ENCODE measurements at regions not wholly inside any gene's neighbourhood (a gene's known extent, or its start where the extent isn't known, plus 50 kb on each side); places are given as distances from the start of the nearest gene placed in this dataset.

GRCh38 chr2:14321357-14321756 lies 311.2 kb upstream of the LRATD1 start:
- ChIA-PET CTCF (ENCODE audit: low intra/inter-chr PET ratio) (no interaction called here), POLR2A (no interaction called here)
- WGBS (ENCODE audit: insufficient coverage, low coverage, missing lambda C conversion rate) = 0% methylated on average over 4 of the region's 4 CpGs
- TF ChIP-seq MAFK (IDR thresholded peaks at IDR 0.05; ENCODE audit: low read length) (0 out of 2 replicates have a peak, but pooled peaks have one; percentile 18), C11orf30 (IDR thresholded peaks at IDR 0.05; ENCODE audit: low read depth) (peak; percentile 40; the same call in 1 of the 2 replicates), MAFF (IDR thresholded peaks at IDR 0.05; ENCODE audit: low read length) (peak; percentile 61), ZNF316 (IDR thresholded peaks at IDR 0.05) (peak; percentile 53), FOXM1 (IDR thresholded peaks at IDR 0.05; ENCODE audit: low read depth) (no peak), FOXM1 (CRISPR knock-in tag; IDR thresholded peaks at IDR 0.05; ENCODE audit: low read depth) (no peak), MAFG (tag; conservative IDR thresholded peaks at IDR 0.05) (peak; percentile 64)
- TF ChIP-seq, protein P1, sequence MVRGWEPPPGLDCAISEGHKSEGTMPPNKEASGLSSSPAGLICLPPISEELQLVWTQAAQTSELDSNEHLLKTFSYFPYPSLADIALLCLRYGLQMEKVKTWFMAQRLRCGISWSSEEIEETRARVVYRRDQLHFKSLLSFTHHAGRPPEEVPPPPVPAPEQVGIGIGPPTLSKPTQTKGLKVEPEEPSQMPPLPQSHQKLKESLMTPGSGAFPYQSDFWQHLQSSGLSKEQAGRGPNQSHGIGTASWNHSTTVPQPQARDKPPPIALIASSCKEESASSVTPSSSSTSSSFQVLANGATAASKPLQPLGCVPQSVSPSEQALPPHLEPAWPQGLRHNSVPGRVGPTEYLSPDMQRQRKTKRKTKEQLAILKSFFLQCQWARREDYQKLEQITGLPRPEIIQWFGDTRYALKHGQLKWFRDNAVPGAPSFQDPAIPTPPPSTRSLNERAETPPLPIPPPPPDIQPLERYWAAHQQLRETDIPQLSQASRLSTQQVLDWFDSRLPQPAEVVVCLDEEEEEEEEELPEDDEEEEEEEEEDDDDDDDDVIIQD (CRISPR knock-in tag; IDR thresholded peaks at IDR 0.05) = no peak
- FAIRE-seq (no peak), ATAC-seq (no peak), DNase-seq (ENCODE audit: extremely low read depth in 1 of 4, low spot score in 3 of 4) (no peak)
- Histone ChIP-seq H3K4me3 (no peak overlapping the region), H3K4me2 (ENCODE audit: insufficient read depth, low read length) (no peak overlapping the region), H3K27ac (ENCODE audit: extremely low read depth, low read depth, low read length) (no peak overlapping the region), H3K79me2 (ENCODE audit: control insufficient read depth, insufficient read depth, low read length) (no peaks in the 10 kb centered on the region), H3K4me1 (replicated peaks in 1 of 2; ENCODE audit: control insufficient read depth in 2 of 2, insufficient read depth in 2 of 2, low read length in 2 of 2) (no peaks in the 10 kb centered on the region), H3K36me3 (ENCODE audit: control insufficient read depth, insufficient read depth, low read length) (no peaks in the 10 kb centered on the region), H3K9me3 (replicated peaks; ENCODE audit: control insufficient read depth, insufficient read depth, low read depth, low read length) (no peaks in the 10 kb centered on the region), H2AFZ (ENCODE audit: low read depth, low read length) (no peak overlapping the region), H4K20me1 (replicated peaks; ENCODE audit: control insufficient read depth, insufficient read depth, low read length) (no peaks in the 10 kb centered on the region), H3K9me1 (ENCODE audit: control insufficient read depth, insufficient read depth, low read length) (no peaks in the 10 kb centered on the region), H3K27me3 (ENCODE audit: control insufficient read depth in 2 of 2, insufficient read depth in 2 of 2, low read length in 2 of 2) (no peaks in the 10 kb centered on the region), H3K9ac (ENCODE audit: insufficient read depth in 1 of 2, low read depth in 2 of 2, low read length in 2 of 2) (no peak overlapping the region)
- in situ Hi-C loops (cut with MboI) (no loop called here), intact Hi-C loops (cut with micrococcal nuclease) (no loop called here)
- BruUV-seq (replicated peaks) = no TSS peak
